ENCODE measurements at regions not wholly inside any gene's neighbourhood (a gene's known extent, or its start where the extent isn't known, plus 50 kb on each side); places are given as distances from the start of the nearest gene placed in this dataset.
A peak's percentile ranks its signal among the peaks of the same experiment; 100 is the strongest.

- no peak for DNase-seq (ENCODE audit: low spot score)
These were observed 338.3 kb downstream of the DYSF start for GRCh38 chr2:71791501-71792135.

GRCh38 chr2:71791061-71791450 is 337.7 kb downstream of the DYSF start:
- DNase-seq (ENCODE audit: low spot score): no peak

DNA sequence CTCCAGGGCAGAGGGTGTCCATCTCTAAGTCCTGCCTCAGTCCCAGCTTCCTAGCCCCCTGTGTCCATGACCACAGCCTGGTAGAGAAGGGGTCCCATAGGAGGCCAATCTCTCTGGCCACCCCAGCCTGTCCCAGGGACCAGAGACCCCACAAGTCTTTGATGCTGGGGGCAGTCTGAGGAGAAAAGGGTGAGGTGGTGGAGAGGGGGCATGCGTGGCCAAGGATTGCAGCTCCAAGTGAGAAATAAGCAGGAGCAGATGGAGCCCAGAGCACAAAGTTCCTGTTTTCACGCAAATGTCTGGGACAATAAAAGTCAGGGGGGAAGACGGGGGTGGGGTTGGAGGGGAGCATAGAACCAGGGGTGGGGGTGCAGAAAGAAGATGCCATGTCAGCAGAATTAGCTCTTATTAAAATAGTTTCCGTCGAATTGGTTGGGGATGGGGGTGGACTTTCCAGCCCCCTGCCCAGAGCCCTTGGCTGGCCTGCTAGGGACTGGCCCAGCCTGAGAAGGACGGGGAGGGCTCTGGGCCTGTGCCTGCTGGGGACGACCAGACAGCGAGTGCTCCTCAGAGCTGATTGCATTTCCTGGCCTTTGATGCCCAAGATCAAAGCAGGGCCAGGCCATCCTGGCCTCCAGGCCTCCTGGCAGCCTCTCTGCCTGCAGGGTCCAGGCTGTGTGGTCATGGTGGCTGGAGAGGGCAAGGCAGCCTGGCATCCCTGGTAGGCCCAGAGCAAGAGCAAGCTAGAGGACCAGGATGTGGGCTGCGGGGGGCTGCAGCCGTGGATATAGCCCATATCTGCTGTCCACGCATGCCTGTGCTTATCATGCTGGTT is 337.1 kb downstream of the DYSF start:
- DNase-seq (ENCODE audit: low spot score): no peak

DNA sequence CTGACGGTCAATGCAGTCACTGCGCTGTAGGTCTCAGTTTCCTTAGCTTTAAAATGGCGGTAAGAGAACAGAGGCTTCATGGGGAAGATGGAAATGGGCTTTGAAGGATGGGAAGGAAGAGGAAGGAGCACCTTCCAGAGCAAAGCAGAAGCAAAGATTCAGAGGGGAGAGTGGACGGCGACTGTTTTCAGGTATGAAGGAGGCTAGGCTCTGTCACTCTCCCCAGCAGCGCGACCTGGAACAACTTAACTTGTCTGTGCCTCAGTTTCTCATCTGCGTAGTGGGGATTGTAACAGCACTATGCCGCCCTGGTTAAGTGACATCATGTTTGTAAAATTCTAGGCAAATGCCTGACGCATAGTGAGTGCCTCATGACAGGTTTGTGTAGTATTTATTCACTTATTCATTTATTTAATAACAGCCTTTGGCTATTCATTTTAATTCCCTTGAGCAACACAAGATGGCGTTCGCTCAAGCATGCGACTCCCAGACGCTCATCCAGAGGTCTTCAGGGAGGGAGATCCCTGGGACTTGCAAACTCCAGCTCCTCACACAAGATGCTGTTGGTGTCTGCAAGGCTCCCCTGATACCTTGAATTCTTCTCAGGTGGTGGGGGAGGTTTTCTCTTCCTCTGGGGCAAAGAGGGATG is 336.3 kb downstream of the DYSF start:
- peak; percentile 3 for DNase-seq (ENCODE audit: low spot score)

- no peak for DNase-seq (ENCODE audit: low spot score)
These were observed 335.4 kb downstream of the DYSF start for GRCh38 chr2:71788601-71789240.

GRCh38 chr2:71788186-71788525 is 334.8 kb downstream of the DYSF start:
- DNase-seq (ENCODE audit: low spot score): no peak

- no peak for DNase-seq (ENCODE audit: low spot score)
These were observed 334.3 kb downstream of the DYSF start for GRCh38 chr2:71787476-71788185.

DNA sequence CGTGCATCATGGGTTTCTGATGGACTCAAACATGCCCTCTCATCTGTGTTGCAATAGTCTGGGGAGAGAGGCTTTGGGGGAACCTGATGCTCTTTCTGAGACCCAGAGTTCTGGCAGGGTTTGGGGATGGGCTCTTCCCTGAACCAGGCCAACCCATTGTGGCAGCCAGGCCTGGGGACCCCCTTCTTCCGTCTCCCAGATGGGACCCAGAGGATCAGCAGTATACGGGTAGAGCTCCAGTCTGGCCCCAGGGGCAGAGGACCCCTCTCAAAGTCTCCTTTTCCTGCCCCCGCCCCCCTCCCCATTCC is 333.7 kb downstream of the DYSF start:
- no peak for DNase-seq (ENCODE audit: low spot score)

DNA sequence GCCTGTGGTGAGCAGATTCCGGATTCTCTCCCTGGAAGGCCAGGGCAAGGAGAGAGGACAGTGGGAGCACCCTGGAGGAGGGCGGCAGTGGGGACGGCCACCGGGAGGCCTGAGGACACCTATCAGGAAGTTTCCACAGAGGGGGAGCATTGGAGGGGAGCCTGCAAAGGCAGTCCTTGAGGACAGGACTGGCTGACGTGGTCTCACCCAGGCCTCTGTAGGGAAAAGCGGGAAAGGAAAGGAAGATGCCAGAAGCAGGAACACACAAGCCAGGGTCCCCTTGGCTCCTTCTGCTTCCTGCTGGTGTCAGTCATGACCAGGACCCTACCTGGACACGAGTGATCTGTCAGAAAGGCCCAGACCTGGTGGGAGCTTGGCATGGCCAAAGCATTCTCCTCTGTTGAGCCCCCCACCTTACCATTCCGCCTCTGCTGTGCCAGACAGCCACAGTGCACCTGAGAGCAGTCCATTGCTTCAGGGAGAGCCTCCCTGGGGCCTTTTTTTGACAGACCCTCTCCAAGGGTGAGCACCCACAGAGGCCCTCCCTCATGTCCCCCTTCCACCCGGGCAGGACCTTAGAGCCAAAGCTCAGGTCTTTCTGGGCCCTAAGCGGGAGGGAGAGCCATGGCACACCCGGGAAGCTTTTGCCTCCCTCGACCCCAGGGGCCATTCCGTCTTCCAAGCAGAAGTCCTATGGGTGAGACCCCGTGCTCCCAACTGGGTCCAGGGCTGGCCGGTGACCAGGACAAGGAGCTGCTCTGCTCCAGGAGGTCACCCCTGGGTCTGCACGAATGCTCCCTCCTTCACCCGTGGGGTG is 333.1 kb downstream of the DYSF start:
- DNase-seq (ENCODE audit: low spot score): no peak

GRCh38 chr2:71785516-71785981 is 332.2 kb downstream of the DYSF start:
- no peak for DNase-seq (ENCODE audit: low spot score)

DNA sequence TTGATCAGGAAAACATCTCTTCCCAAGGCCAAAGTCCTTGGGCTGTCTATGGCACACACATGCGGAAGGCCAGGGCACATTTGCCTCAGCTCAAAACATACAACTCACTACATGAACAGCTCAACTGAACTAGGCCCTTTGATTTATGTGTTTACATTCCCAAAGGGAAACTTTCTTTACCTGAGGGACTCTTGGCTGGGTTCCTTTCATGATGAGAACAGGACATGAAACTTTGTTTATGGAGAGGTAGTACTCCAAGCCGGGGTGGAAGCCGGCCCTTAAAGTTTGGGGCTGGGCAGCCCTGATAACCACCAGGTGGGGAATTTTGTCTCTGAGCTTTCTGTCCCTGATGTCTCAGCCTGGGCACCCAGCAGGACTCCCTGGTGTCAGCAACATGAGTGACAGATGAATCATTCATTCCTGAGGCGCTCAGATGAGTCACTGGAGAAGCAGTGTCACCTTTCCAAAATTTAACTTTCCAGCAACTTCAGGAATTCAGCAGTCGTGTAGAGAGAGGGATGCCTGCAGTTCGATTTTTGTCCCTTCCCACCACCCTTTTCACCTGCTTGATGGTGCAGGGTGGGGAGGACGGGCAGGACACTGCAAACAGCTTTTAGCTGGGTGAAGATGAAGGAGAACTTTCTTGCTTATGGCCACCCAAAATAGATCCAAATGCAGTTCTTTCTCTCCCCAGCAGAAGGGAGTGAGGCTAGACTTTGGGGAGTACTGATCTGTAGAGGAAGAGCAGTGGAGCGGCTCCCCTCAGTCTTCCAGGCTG is 331.6 kb downstream of the DYSF start:
- peak; percentile 72 for DNase-seq (ENCODE audit: low spot score)

DNA sequence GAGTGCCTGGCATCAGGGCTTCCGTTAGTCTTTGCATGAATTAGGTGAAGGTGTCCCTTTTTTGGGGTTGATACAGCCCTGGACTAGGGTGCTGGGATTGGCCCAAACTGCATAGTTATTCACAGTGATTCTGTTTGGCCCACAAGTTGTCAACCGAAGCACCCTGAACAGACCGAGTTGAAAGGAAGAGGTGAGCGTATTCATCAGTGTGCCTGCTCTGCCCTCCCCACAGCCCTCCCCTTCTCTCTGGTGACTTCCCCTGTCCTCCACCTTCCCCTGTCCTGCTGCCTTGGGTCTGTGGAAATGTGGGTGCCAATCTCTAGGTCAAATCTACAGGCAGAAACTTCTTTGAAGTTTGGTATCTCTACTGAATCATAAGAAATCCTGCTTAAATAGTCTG is 330.5 kb downstream of the DYSF start:
- DNase-seq (ENCODE audit: low spot score): no peak

DNA sequence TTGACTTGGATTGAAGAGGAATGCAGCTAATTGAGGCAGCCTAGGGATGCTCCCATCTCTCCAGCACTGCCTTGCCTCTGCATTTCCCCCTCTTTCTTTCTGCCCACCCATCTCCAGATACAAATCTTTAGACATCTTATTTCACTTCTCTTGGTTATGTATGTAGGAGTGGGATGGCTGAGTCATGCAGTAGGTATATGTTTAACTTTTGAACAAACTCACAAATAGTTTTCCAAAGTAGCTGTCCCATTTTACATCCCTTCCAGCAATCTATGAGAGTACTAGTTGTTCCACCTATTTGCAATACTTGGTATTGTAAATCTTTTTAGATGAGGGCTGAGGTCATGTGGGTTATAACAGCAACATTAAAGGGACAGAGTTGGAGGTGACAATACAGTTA is 329.9 kb downstream of the DYSF start:
- no peak for DNase-seq (ENCODE audit: low spot score)

GRCh38 chr2:71782323-71782722 is 329.0 kb downstream of the DYSF start:
- no peak for DNase-seq (ENCODE audit: low spot score)

GRCh38 chr2:71781695-71782228 is 328.4 kb downstream of the DYSF start:
- DNase-seq (ENCODE audit: low spot score): no peak

DNA sequence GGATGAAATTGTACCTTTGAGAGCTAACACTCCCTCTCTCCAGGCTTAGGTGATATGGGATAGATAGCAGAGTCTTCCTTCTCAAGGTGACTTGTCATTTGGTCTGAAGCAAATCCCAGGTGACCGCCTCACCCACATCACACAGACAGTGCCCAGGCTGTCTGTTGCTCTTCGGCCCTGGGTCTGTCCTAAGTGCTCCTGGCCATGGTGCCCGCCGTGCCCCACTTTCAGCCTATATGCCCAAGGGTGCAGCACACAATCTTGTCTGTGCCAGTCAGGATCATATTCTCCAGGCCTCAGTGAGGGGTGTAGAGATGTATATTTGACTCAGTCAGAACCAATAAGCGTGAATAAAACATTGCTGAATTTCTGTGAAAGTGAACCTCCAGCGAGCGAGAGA is 326.8 kb downstream of the DYSF start:
- DNase-seq (ENCODE audit: low spot score): no peak

DNA sequence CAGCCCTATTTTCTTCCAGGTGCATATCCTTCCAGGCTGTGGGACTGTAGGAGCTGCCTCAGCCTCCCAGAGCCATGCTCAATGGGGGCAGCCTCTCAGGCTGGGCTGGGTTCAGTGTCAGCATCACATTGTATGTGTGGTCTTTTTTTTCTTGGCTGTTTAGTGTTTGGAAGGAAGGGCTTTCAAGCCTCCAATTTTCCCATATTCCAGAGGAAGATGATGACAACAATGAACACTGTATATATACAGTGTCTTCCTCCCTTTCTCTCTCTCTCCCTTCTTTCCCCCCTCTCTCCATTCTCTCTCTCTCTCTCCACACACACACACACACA is 326.4 kb downstream of the DYSF start:
- no peak for DNase-seq (ENCODE audit: low spot score)

GRCh38 chr2:71778936-71779773 is 325.8 kb downstream of the DYSF start:
- no peak for DNase-seq (ENCODE audit: low spot score)

GRCh38 chr2:71778514-71778913 is 325.2 kb downstream of the DYSF start:
- no peak for DNase-seq (ENCODE audit: low spot score)

DNA sequence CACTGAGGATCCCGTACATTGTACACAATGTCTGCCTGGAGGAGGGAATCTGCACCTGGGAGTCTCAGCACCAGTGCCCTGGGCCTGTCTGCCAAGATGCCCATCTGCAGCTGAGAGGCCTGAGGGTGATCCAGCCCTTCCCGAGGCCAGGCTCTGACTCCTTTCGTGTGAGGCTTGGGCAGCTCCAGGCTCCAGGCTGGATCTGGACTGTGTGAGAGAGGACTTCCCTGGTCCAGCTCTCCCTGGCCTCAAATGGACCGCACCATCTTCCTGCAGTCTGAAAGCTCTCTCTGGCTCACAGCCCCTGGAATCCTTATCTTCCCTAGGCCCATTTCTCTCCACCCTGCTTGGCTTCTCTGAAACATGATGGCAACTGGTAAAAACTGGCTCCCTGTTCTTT is 324.6 kb downstream of the DYSF start:
- DNase-seq (ENCODE audit: low spot score): no peak

Measured in RKO (cell line).